ENCODE measurements at regions not wholly inside any gene's neighbourhood (a gene's known extent, or its start where the extent isn't known, plus 50 kb on each side); places are given as distances from the start of the nearest gene placed in this dataset.

- Mint-ChIP-seq H3K4me3 (no peak overlapping the region), H3K27me3 (ENCODE audit: low read depth) (no peaks in the 10 kb centered on the region), H3K27ac (no peak overlapping the region), H3K36me3 (ENCODE audit: low read depth) (no peaks in the 10 kb centered on the region), H3K4me1 (ENCODE audit: low read depth) (no peaks in the 10 kb centered on the region), H3K9me3 (ENCODE audit: insufficient read depth) (no peaks in the 10 kb centered on the region)
- CTCF ChIA-PET: no interaction called here
- ATAC-seq (no peak), DNase-seq (no peak)
- POLR2A ChIA-PET: no interaction called here
Measured at GRCh38 chr7:91674470-91674869, 206.0 kb downstream of the MTERF1 start.

GRCh38 chr7:91681718-91682117 lies 198.8 kb downstream of the MTERF1 start:
- Mint-ChIP-seq H3K9me3 (ENCODE audit: insufficient read depth) (peaks cover 21% of the 10 kb centered on the region), H3K36me3 (ENCODE audit: low read depth) (no peaks in the 10 kb centered on the region), H3K4me3 (no peak overlapping the region), H3K27ac (no peak overlapping the region), H3K27me3 (ENCODE audit: low read depth) (no peaks in the 10 kb centered on the region), H3K4me1 (ENCODE audit: low read depth) (no peaks in the 10 kb centered on the region)
- CTCF ChIA-PET: no interaction called here
- POLR2A ChIA-PET: no interaction called here
- no peak for ATAC-seq
- no peak for DNase-seq

GRCh38 chr7:91683823-91684222 lies 196.7 kb downstream of the MTERF1 start:
- Mint-ChIP-seq H3K4me1 (ENCODE audit: low read depth) (no peaks in the 10 kb centered on the region), H3K9me3 (ENCODE audit: insufficient read depth) (peaks cover 27% of the 10 kb centered on the region), H3K4me3 (no peak overlapping the region), H3K36me3 (ENCODE audit: low read depth) (no peaks in the 10 kb centered on the region), H3K27ac (no peak overlapping the region), H3K27me3 (ENCODE audit: low read depth) (no peaks in the 10 kb centered on the region)
- ChIA-PET POLR2A (no interaction called here), CTCF (no interaction called here)
- ATAC-seq (no peak), DNase-seq (no peak)

GRCh38 chr7:91685544-91685943 lies 195.0 kb downstream of the MTERF1 start:
- Mint-ChIP-seq H3K4me1 (ENCODE audit: low read depth) (no peaks in the 10 kb centered on the region), H3K27ac (no peak overlapping the region), H3K27me3 (ENCODE audit: low read depth) (no peaks in the 10 kb centered on the region), H3K36me3 (ENCODE audit: low read depth) (no peaks in the 10 kb centered on the region), H3K9me3 (ENCODE audit: insufficient read depth) (peaks cover 18% of the 10 kb centered on the region), H3K4me3 (no peak overlapping the region)
- ChIA-PET POLR2A (no interaction called here), CTCF (no interaction called here)
- ATAC-seq (no peak), DNase-seq (no peak)

- H3K27me3 Mint-ChIP-seq (ENCODE audit: low read depth): no peaks in the 10 kb centered on the region
- ChIA-PET POLR2A (no interaction called here), CTCF (no interaction called here)
- H3K4me3 Mint-ChIP-seq: no peak overlapping the region
- H3K9me3 Mint-ChIP-seq (ENCODE audit: insufficient read depth): peaks cover 6% of the 10 kb centered on the region
- ATAC-seq (no peak), DNase-seq (no peak)
- no peaks in the 10 kb centered on the region for H3K4me1 Mint-ChIP-seq (ENCODE audit: low read depth)
- no peaks in the 10 kb centered on the region for H3K36me3 Mint-ChIP-seq (ENCODE audit: low read depth)
- H3K27ac Mint-ChIP-seq: no peak overlapping the region
Measured at GRCh38 chr7:91690541-91691070, 189.9 kb downstream of the MTERF1 start.

- DNase-seq: no peak
- POLR2A ChIA-PET: no interaction called here
- Mint-ChIP-seq H3K36me3 (ENCODE audit: low read depth) (no peaks in the 10 kb centered on the region), H3K9me3 (ENCODE audit: insufficient read depth) (peaks cover 6% of the 10 kb centered on the region), H3K4me3 (no peak overlapping the region), H3K27me3 (ENCODE audit: low read depth) (no peaks in the 10 kb centered on the region), H3K4me1 (ENCODE audit: low read depth) (no peaks in the 10 kb centered on the region), H3K27ac (no peak overlapping the region)
- CTCF ChIA-PET: no interaction called here
- ATAC-seq: no peak
Measured at GRCh38 chr7:91691865-91692264, 188.6 kb downstream of the MTERF1 start.

- no peak for ATAC-seq
- Mint-ChIP-seq H3K27ac (no peak overlapping the region), H3K4me3 (no peak overlapping the region), H3K27me3 (ENCODE audit: low read depth) (no peaks in the 10 kb centered on the region), H3K36me3 (ENCODE audit: low read depth) (no peaks in the 10 kb centered on the region), H3K9me3 (ENCODE audit: insufficient read depth) (peaks cover 6% of the 10 kb centered on the region), H3K4me1 (ENCODE audit: low read depth) (no peaks in the 10 kb centered on the region)
- DNase-seq: no peak
- CTCF ChIA-PET: no interaction called here
- POLR2A ChIA-PET: no interaction called here
Measured at GRCh38 chr7:91692800-91693199, 187.7 kb downstream of the MTERF1 start.

- Mint-ChIP-seq H3K36me3 (ENCODE audit: low read depth) (no peaks in the 10 kb centered on the region), H3K4me3 (no peak overlapping the region), H3K9me3 (ENCODE audit: insufficient read depth) (peaks cover 3% of the 10 kb centered on the region), H3K27ac (no peak overlapping the region), H3K4me1 (ENCODE audit: low read depth) (no peaks in the 10 kb centered on the region), H3K27me3 (ENCODE audit: low read depth) (no peaks in the 10 kb centered on the region)
- ATAC-seq (no peak), DNase-seq (no peak)
- CTCF ChIA-PET: no interaction called here
- POLR2A ChIA-PET: no interaction called here
Measured at GRCh38 chr7:91694351-91694841, 186.1 kb downstream of the MTERF1 start.

GRCh38 chr7:91710881-91711280 lies 169.6 kb downstream of the MTERF1 start:
- Mint-ChIP-seq H3K27me3 (ENCODE audit: low read depth) (no peaks in the 10 kb centered on the region), H3K9me3 (ENCODE audit: insufficient read depth) (peaks cover 14% of the 10 kb centered on the region), H3K4me1 (ENCODE audit: low read depth) (no peaks in the 10 kb centered on the region), H3K4me3 (no peak overlapping the region), H3K36me3 (ENCODE audit: low read depth) (no peaks in the 10 kb centered on the region), H3K27ac (no peak overlapping the region)
- ATAC-seq (no peak), DNase-seq (no peak)
- POLR2A ChIA-PET: no interaction called here
- CTCF ChIA-PET: no interaction called here

GRCh38 chr7:91713669-91714068 lies 166.8 kb downstream of the MTERF1 start:
- Mint-ChIP-seq H3K36me3 (ENCODE audit: low read depth) (no peaks in the 10 kb centered on the region), H3K27ac (no peak overlapping the region), H3K9me3 (ENCODE audit: insufficient read depth) (peaks cover 8% of the 10 kb centered on the region), H3K4me3 (no peak overlapping the region), H3K4me1 (ENCODE audit: low read depth) (no peaks in the 10 kb centered on the region), H3K27me3 (ENCODE audit: low read depth) (no peaks in the 10 kb centered on the region)
- POLR2A ChIA-PET: no interaction called here
- ATAC-seq (no peak), DNase-seq (no peak)
- CTCF ChIA-PET: no interaction called here

- DNase-seq: no peak
- Mint-ChIP-seq H3K27me3 (ENCODE audit: low read depth) (no peaks in the 10 kb centered on the region), H3K27ac (no peak overlapping the region), H3K4me3 (no peak overlapping the region), H3K36me3 (ENCODE audit: low read depth) (no peaks in the 10 kb centered on the region), H3K4me1 (ENCODE audit: low read depth) (no peaks in the 10 kb centered on the region), H3K9me3 (ENCODE audit: insufficient read depth) (peaks cover 4% of the 10 kb centered on the region)
- ATAC-seq: no peak
- ChIA-PET CTCF (no interaction called here), POLR2A (no interaction called here)
Measured at GRCh38 chr7:91717681-91718470, 162.6 kb downstream of the MTERF1 start.

- POLR2A ChIA-PET: no interaction called here
- Mint-ChIP-seq H3K27ac (no peak overlapping the region), H3K4me3 (no peak overlapping the region), H3K36me3 (ENCODE audit: low read depth) (no peaks in the 10 kb centered on the region), H3K9me3 (ENCODE audit: insufficient read depth) (peaks cover 9% of the 10 kb centered on the region), H3K4me1 (ENCODE audit: low read depth) (no peaks in the 10 kb centered on the region), H3K27me3 (ENCODE audit: low read depth) (no peaks in the 10 kb centered on the region)
- ATAC-seq (no peak), DNase-seq (no peak)
- CTCF ChIA-PET: no interaction called here
Measured at GRCh38 chr7:91719008-91719407, 161.5 kb downstream of the MTERF1 start.

All from activated CD8-positive, alpha-beta T cell treated with anti-CD3 and anti-CD28 coated beads, Interleukin-2, amount 10 ng/mL, durations not matched to agents 7 days and 5 days (primary cell).